LNCAP (cell line): ENCODE measurements at regions not wholly inside any gene's neighbourhood (a gene's known extent, or its start where the extent isn't known, plus 50 kb on each side); places are given as distances from the start of the nearest gene placed in this dataset.

Experiments used
- CTCF ChIP-seq: fragments of 450-650 bp; IDR thresholded peaks from 2 replicates; pipeline ENCODE4 v1.5.1; 2017; ENCODE audit warnings: mild to moderate bottlenecking

GRCh38 chr14:40414386-40414785 lies 982.2 kb upstream of the FBXO33 start:
- no peak for TF ChIP-seq CTCF

- TF ChIP-seq CTCF, result no peak
Observed at GRCh38 chr14:40413136-40413535, 980.9 kb upstream of the FBXO33 start.

GRCh38 chr14:40410708-40411107 lies 978.5 kb upstream of the FBXO33 start:
- TF ChIP-seq CTCF, result no peak

- TF ChIP-seq CTCF, result no peak
Observed at GRCh38 chr14:40402957-40403356, 970.7 kb upstream of the FBXO33 start.

GRCh38 chr14:40398981-40399380 lies 966.7 kb upstream of the FBXO33 start:
- TF ChIP-seq CTCF, result no peak

GRCh38 chr14:40394634-40395340 lies 962.6 kb upstream of the FBXO33 start:
- TF ChIP-seq CTCF, result no peak

GRCh38 chr14:40393143-40393542 lies 960.9 kb upstream of the FBXO33 start:
- TF ChIP-seq CTCF, result no peak

- no peak for TF ChIP-seq CTCF
Observed at GRCh38 chr14:40386433-40386832, 954.2 kb upstream of the FBXO33 start.
